Colonic mucosa (tissue), 4 donors: ENCODE measurements at regions not wholly inside any gene's neighbourhood (a gene's known extent, or its start where the extent isn't known, plus 50 kb on each side); places are given as distances from the start of the nearest gene placed in this dataset. TPM values are rescaled to one million over a fixed set of nuclear protein-coding genes. Genes with fewer than 3 reads are reported as not detected.

ENCODE experiments used
- DNase-seq: peaks from one replicate; pipeline ENCODE4 v3.0.0-alpha.2; 2020
- H3K27ac ChIP-seq: fragments of 200-600 bp; one replicate; pipeline ENCODE4 v1.8.0; 2021
- H3K27me3 ChIP-seq: fragments of 200-600 bp; one replicate; pipeline ENCODE4 v1.8.0; 2021
- H3K36me3 ChIP-seq: fragments of 200-600 bp; one replicate; pipeline ENCODE4 v1.8.0; 2021
- H3K4me1 ChIP-seq: fragments of 200-600 bp; one replicate; pipeline ENCODE4 v1.8.0; 2021; ENCODE audit warnings: mild to moderate bottlenecking
- H3K4me3 ChIP-seq: fragments of 200-600 bp; one replicate; pipeline ENCODE4 v1.8.0; 2021
- H3K9ac ChIP-seq, 2 donors: one replicate each; pipeline ENCODE4 v1.7.0; 2013; ENCODE audit warnings: control low read depth in 2 of 2, low read depth in 2 of 2, low read length in 2 of 2
- H3K9me3 ChIP-seq: fragments of 200-600 bp; one replicate; pipeline ENCODE4 v1.8.0; 2021
- intact Hi-C: fragments of 100-400 bp; cut with DNase I; formaldehyde crosslinking; loops from one replicate; pipeline ENCODE4 v1.14.1; 2022
- microRNA-seq: library from miRNA; unstranded; fragments of <30 nt; microRNA quantifications from one replicate; pipeline ENCODE4, GENCODE V29; 2019
- TF ChIP-seq, protein P1 (sequence below): fragments of 200-600 bp; IDR thresholded peaks from one replicate; pipeline ENCODE4 v1.8.0; 2022; ENCODE audit warnings: antibody characterized with exemption, mild to moderate bottlenecking
- donor health status: healthy.
- donor health status: DM: no; HTN: no; CAD: no.
- donor health status: DM: no; HTN: no; CAD: no.

DNA sequence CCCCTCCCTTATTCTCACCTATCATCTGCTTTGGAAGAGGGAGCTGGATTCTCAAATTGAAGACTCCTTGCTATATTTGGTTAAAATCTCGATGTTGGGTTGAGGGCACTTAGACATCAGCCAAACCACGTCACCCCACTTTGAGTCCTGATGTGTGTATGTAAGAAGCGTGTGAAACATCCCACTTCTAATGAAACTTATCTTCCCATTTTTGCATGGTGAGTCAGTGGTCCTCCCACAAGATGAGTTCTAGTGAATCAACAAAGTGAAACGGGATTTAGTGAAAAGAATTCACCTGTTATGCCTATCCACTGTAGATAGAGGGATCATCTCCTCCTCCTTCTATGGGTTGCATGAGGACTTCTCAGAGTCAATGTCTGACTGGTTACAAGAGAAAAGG is 51.4 kb upstream of the SPRED2 start:
- intact Hi-C loops, result no loop called here
- DNase-seq, result no peak
- Histone ChIP-seq H3K9ac (no peak overlapping the region), H3K4me3 (no peak overlapping the region), H3K27me3 (no peaks in the 10 kb centered on the region), H3K9me3 (no peaks in the 10 kb centered on the region), H3K36me3 (no peaks in the 10 kb centered on the region), H3K4me1 (no peaks in the 10 kb centered on the region), H3K27ac (no peak overlapping the region)
- TF ChIP-seq, protein P1, sequence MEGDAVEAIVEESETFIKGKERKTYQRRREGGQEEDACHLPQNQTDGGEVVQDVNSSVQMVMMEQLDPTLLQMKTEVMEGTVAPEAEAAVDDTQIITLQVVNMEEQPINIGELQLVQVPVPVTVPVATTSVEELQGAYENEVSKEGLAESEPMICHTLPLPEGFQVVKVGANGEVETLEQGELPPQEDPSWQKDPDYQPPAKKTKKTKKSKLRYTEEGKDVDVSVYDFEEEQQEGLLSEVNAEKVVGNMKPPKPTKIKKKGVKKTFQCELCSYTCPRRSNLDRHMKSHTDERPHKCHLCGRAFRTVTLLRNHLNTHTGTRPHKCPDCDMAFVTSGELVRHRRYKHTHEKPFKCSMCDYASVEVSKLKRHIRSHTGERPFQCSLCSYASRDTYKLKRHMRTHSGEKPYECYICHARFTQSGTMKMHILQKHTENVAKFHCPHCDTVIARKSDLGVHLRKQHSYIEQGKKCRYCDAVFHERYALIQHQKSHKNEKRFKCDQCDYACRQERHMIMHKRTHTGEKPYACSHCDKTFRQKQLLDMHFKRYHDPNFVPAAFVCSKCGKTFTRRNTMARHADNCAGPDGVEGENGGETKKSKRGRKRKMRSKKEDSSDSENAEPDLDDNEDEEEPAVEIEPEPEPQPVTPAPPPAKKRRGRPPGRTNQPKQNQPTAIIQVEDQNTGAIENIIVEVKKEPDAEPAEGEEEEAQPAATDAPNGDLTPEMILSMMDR, result no peak

DNA sequence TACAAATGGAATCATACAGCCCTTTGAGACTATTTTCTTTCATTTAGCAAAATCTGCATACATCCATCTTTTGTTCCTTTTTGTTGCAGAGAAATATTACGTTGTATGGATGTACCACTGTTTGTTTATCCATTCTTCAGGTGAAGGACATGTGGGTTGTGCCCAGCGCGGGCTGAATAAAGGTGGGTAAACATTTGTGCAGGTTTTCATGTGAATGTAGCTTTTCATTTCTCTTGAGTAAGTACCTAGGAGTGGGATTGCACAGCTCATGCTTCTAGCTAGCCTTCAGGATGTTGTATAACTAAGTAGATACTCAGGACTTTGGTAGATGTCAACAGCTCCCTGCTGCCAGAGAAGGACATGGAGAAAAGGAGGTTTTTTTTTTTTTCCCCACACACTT is 50.6 kb upstream of the SPRED2 start:
- TF ChIP-seq, protein P1, result no peak
- H3K9me3 ChIP-seq, result no peaks in the 10 kb centered on the region
- no peak overlapping the region for H3K9ac ChIP-seq
- H3K27me3 ChIP-seq, result no peaks in the 10 kb centered on the region
- no peak for DNase-seq
- no peaks in the 10 kb centered on the region for H3K36me3 ChIP-seq
- intact Hi-C loops, result no loop called here
- no peak overlapping the region for H3K27ac ChIP-seq
- no peak overlapping the region for H3K4me3 ChIP-seq
- H3K4me1 ChIP-seq, result no peaks in the 10 kb centered on the region

Small RNA genes in the stretch of these regions (microRNA-seq; reads per million reads assigned to microRNA genes)
- gene MIR4778, result not detected
